K562 (cell line): ENCODE measurements at regions not wholly inside any gene's neighbourhood (a gene's known extent, or its start where the extent isn't known, plus 50 kb on each side); places are given as distances from the start of the nearest gene placed in this dataset.

Experiments
- ATAC-seq: fragments of 200-7000 bp; cut with Tn5 transposase; 3 replicates; pipeline ENCODE4 v1.9.1; 2020; ENCODE audit warnings: moderate library complexity
- BruUV-seq: library from RNA; stranded (reverse); fragments of 400-500 nt; replicated peaks from 2 replicates; lab custom pipeline; 2021; lab: Mats Ljungman, UMichigan
- CTCF ChIA-PET: fragments of 300-600 bp; formaldehyde crosslinking; extraction: SDS; loops from one replicate; lab custom pipeline; 2021; ENCODE audit warnings: low intra/inter-chr PET ratio; lab: Yijun Ruan, JAX
- POLR2A ChIA-PET: fragments of 300-600, 350-650 bp; sonication (Branson Sonifier 250); formaldehyde crosslinking; extraction: SDS; loops from one replicate; lab custom pipeline; 2021; ENCODE audit warnings: antibody characterized with exemption, inconsistent platforms; lab: Yijun Ruan, JAX
- DNase-seq, 4 experiments: peaks; one replicate each; pipeline versions ENCODE4 v3.0.0 to v3.0.0-alpha.2; 2011 to 2018; ENCODE audit warnings: low spot score in 3 of 4, mixed read lengths in 3 of 4; ENCODE audit errors: extremely low read depth in 1 of 4
- FAIRE-seq: peaks from 2 replicates; lab custom pipeline; 2011; peaks lifted over from hg19 to GRCh38; lab: Jason Lieb, UNC
- H2AFZ ChIP-seq: 2 replicates; pipeline ENCODE4 v1.6.0; 2011; ENCODE audit warnings: low read depth, low read length, control low read depth, inconsistent platforms
- H3K27ac ChIP-seq: fragments of 200-600 bp; 3 replicates; pipeline ENCODE4 v1.8.0; 2011; ENCODE audit warnings: low read depth, mild to moderate bottlenecking, control low read depth, inconsistent platforms, low read length, moderate library complexity, mixed read lengths; ENCODE audit errors: extremely low read depth
- H3K27me3 ChIP-seq, 2 experiments: fragments of 300-600 bp in 1 of 2; 2 replicates in 1 of 2; 3 replicates in 1 of 2; pipeline versions ENCODE4 v1.6.0 to v1.8.0; 2011; ENCODE audit warnings: inconsistent platforms in 2 of 2, low read length in 2 of 2, mild to moderate bottlenecking in 1 of 2, mixed read lengths in 1 of 2, moderate library complexity in 1 of 2; ENCODE audit not compliant: control insufficient read depth in 2 of 2, insufficient read depth in 2 of 2
- H3K36me3 ChIP-seq: fragments of 300-600 bp; 3 replicates; pipeline ENCODE4 v1.8.0; 2011; ENCODE audit warnings: mild to moderate bottlenecking, low read length, inconsistent platforms; ENCODE audit not compliant: control insufficient read depth, insufficient read depth
- H3K4me1 ChIP-seq, 2 experiments: fragments of 200-600 bp in 1 of 2; replicated peaks in 1 of 2; 2 replicates in 1 of 2; 3 replicates in 1 of 2; pipeline versions ENCODE4 v1.5.1 to v1.8.0; 2011; ENCODE audit warnings: inconsistent platforms in 2 of 2, low read length in 2 of 2, mild to moderate bottlenecking in 1 of 2, mixed read lengths in 1 of 2, moderate library complexity in 1 of 2; ENCODE audit not compliant: control insufficient read depth in 2 of 2, insufficient read depth in 2 of 2
- H3K4me2 ChIP-seq: 2 replicates; pipeline ENCODE4 v1.6.1; 2011; ENCODE audit warnings: low read length, control low read depth, inconsistent platforms, mixed read lengths; ENCODE audit not compliant: insufficient read depth
- H3K4me3 ChIP-seq: fragments of 200-600 bp; sonication (generic), shearing (Covaris generic); 2 replicates; pipeline ENCODE4 v1.5.1; 2016; ENCODE audit warnings: control low read depth, inconsistent platforms
- H3K79me2 ChIP-seq: fragments of 200-600 bp; 3 replicates; pipeline ENCODE4 v1.8.0; 2011; ENCODE audit warnings: low read length, inconsistent platforms; ENCODE audit not compliant: control insufficient read depth, insufficient read depth
- H3K9ac ChIP-seq, 2 experiments: 2 replicates each; pipeline versions ENCODE4 v1.6.0 to v1.6.1; 2011; ENCODE audit warnings: low read depth in 2 of 2, low read length in 2 of 2, control low read depth in 1 of 2, inconsistent platforms in 1 of 2, mild to moderate bottlenecking in 1 of 2, mixed read lengths in 1 of 2; ENCODE audit not compliant: insufficient read depth in 1 of 2
- H3K9me1 ChIP-seq: one replicate; pipeline ENCODE4 v1.6.0; 2011; ENCODE audit warnings: inconsistent platforms, mild to moderate bottlenecking, low read length, moderate library complexity; ENCODE audit not compliant: control insufficient read depth, insufficient read depth
- H3K9me3 ChIP-seq: replicated peaks from 2 replicates; pipeline ENCODE4 v1.5.1; 2011; ENCODE audit warnings: low read depth, low read length, inconsistent platforms; ENCODE audit not compliant: control insufficient read depth, insufficient read depth
- H4K20me1 ChIP-seq: replicated peaks from 2 replicates; pipeline ENCODE4 v1.6.1; 2011; ENCODE audit warnings: low read length, inconsistent platforms, mixed read lengths; ENCODE audit not compliant: control insufficient read depth, insufficient read depth
- CREBBP ChIP-seq: IDR thresholded peaks from one replicate; pipeline ENCODE4 v1.6.1; 2012; ENCODE audit warnings: low read depth, mild to moderate bottlenecking, control low read depth, inconsistent platforms, low read length
- EP400 ChIP-seq: fragments of 450-650 bp; IDR thresholded peaks from 2 replicates; pipeline ENCODE4 v1.6.1; 2017; ENCODE audit warnings: antibody characterized with exemption, mild to moderate bottlenecking, moderate library complexity
- FIP1L1 ChIP-seq: fragments of 200-400 bp; formaldehyde crosslinking; IDR thresholded peaks from 2 replicates; pipeline ENCODE4 v1.6.1; 2018; ENCODE audit warnings: mild to moderate bottlenecking, low read depth, low read length; ENCODE audit not compliant: poor library complexity, severe bottlenecking
- HIVEP1 ChIP-seq: fragments of 250-450 bp; sonication (Bioruptor Pico); IDR thresholded peaks from 2 replicates; pipeline ENCODE4 v1.4.0; 2020; ENCODE audit warnings: mild to moderate bottlenecking
- IRF9 ChIP-seq: fragments of 450-650 bp; IDR thresholded peaks from 2 replicates; pipeline ENCODE4 v1.6.1; 2016; ENCODE audit warnings: missing biosample characterization, missing genetic modification characterization
- KAT7 ChIP-seq: sonication (generic); formaldehyde crosslinking; IDR thresholded peaks from 2 replicates; pipeline ENCODE4 v1.8.0; 2022; ENCODE audit warnings: missing genetic modification reagents, mild to moderate bottlenecking, borderline replicate concordance
- MXD1 ChIP-seq: fragments of 250-450 bp; sonication (Bioruptor Pico); IDR thresholded peaks from 2 replicates; pipeline ENCODE4 v1.8.0; 2021; ENCODE audit warnings: borderline replicate concordance, mild to moderate bottlenecking, moderate library complexity; ENCODE audit not compliant: poor library complexity, severe bottlenecking
- NCOA4 ChIP-seq: fragments of 450-650 bp; IDR thresholded peaks from 2 replicates; pipeline ENCODE4 v1.6.1; 2018; ENCODE audit warnings: mild to moderate bottlenecking; ENCODE audit not compliant: partially characterized antibody
- PHB ChIP-seq: fragments of 250-450 bp; sonication (Bioruptor Pico); IDR thresholded peaks from 2 replicates; pipeline ENCODE4 v1.5.0; 2021
- RFX7 ChIP-seq: fragments of 250-450 bp; sonication (Bioruptor Pico); IDR thresholded peaks from 2 replicates; pipeline ENCODE4 v1.5.1; 2021; ENCODE audit warnings: mild to moderate bottlenecking
- TCF7 ChIP-seq: sonication (generic); IDR thresholded peaks from 2 replicates; pipeline ENCODE4 v1.6.1; 2016; ENCODE audit warnings: antibody characterized with exemption, borderline replicate concordance
- THRA ChIP-seq: fragments of 450-650 bp; IDR thresholded peaks from 2 replicates; pipeline ENCODE4 v1.6.1; 2017; ENCODE audit warnings: mild to moderate bottlenecking, moderate library complexity
- ZNF133 ChIP-seq: fragments of 250-450 bp; sonication (Bioruptor Pico); IDR thresholded peaks from 2 replicates; pipeline ENCODE4 v1.4.0; 2020; ENCODE audit warnings: mild to moderate bottlenecking
- ZNF143 ChIP-seq: sonication (generic); formaldehyde crosslinking; IDR thresholded peaks from 2 replicates; pipeline ENCODE4 v1.9.0; 2022; ENCODE audit warnings: mild to moderate bottlenecking, missing genetic modification reagents
- ZNF274 ChIP-seq: IDR thresholded peaks from 2 replicates; pipeline ENCODE4 v1.6.1; 2011; ENCODE audit warnings: low read depth, mild to moderate bottlenecking, low read length, moderate library complexity, borderline replicate concordance
- ZNF699 ChIP-seq: fragments of 250-450 bp; sonication (Bioruptor Pico); IDR thresholded peaks from 2 replicates; pipeline ENCODE4 v1.8.0; 2021; ENCODE audit warnings: mild to moderate bottlenecking, moderate library complexity; ENCODE audit not compliant: insufficient replicate concordance
- WGBS: fragments of 100-300 bp; shearing (Covaris generic); methylation state at CpG from one replicate; pipeline ENCODE4 v1.1.6; 2016; ENCODE audit warnings: low coverage, mixed read lengths; ENCODE audit not compliant: insufficient coverage; ENCODE audit errors: missing lambda C conversion rate; 5-methylcytosine and 5-hydroxymethylcytosine counted together
- in situ Hi-C: fragments of 300-500 bp; cut with MboI; formaldehyde crosslinking; loops from 4 replicates; pipeline ENCODE4 v1.15.0; 2018; ENCODE audit warnings: inconsistent platforms, mixed read lengths
- intact Hi-C: fragments of 100-400 bp; cut with micrococcal nuclease; formaldehyde crosslinking; loops from 2 replicates; pipeline ENCODE4 v1.14.2; 2022
- TF ChIP-seq, protein P1 (sequence below), 2 experiments: fragments of 450-650 bp in 1 of 2; sonication (generic) in 1 of 2; formaldehyde crosslinking in 1 of 2; IDR thresholded peaks in 1 of 2; conservative IDR thresholded peaks in 1 of 2; 2 replicates each; pipeline versions ENCODE4 v1.6.1 to v1.8.1; 2016 to 2023; ENCODE audit warnings: mild to moderate bottlenecking in 2 of 2, moderate library complexity in 2 of 2, inconsistent platforms in 1 of 2, missing genetic modification reagents in 1 of 2
- TF ChIP-seq, protein P2 (sequence below), 2 experiments: fragments of 250-450 bp in 1 of 2; fragments of 450-650 bp in 1 of 2; sonication (Bioruptor Pico) in 1 of 2; IDR thresholded peaks; 2 replicates each; pipeline versions ENCODE4 v1.6.1 to v1.8.0; 2016 to 2021; ENCODE audit warnings: mild to moderate bottlenecking in 2 of 2, moderate library complexity in 2 of 2, missing compliant biosample characterization in 1 of 2, missing genetic modification characterization in 1 of 2

DNA sequence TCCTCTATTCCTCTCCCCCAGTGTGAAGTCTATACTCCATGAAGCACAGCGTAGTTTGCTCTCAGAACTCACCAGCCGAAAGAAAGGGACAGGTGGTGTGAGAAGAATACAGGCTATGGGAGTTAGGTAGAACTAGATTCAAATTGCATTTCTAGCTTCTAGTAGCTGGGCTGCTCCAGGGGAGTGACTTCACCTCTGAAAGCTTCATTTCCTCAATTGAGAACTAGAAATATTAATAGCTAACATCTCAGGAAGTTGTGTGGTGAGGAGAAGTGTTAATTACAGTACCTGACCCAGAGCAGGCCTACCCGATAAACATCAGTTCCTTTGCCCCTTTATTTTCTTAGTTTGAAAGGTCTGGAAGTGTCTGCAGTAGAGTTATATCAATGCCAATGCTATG is 484.7 kb upstream of the TENM4 start:
- CTCF ChIA-PET: no interaction called here
- no peak for ATAC-seq
- Histone ChIP-seq H3K9ac (no peak overlapping the region), H3K4me3 (no peak overlapping the region), H3K9me3 (no peaks in the 10 kb centered on the region), H2AFZ (no peak overlapping the region), H4K20me1 (no peaks in the 10 kb centered on the region), H3K27ac (no peak overlapping the region), H3K9me1 (no peaks in the 10 kb centered on the region), H3K79me2 (no peaks in the 10 kb centered on the region), H3K36me3 (no peaks in the 10 kb centered on the region), H3K27me3 (no peaks in the 10 kb centered on the region), H3K4me2 (no peak overlapping the region), H3K4me1 (no peaks in the 10 kb centered on the region)
- no TSS peak for BruUV-seq
- POLR2A ChIA-PET: no interaction called here
- no peak for FAIRE-seq
- in situ Hi-C loops: no loop called here
- DNase-seq: no peak
- WGBS: 2% methylated on average over 3 of the region's 3 CpGs
- intact Hi-C loops: no loop called here
- no peak for TF ChIP-seq CREBBP
- no peak for TF ChIP-seq ZNF143
- TF ChIP-seq PHB: no peak
- no peak for TF ChIP-seq THRA
- no peak for TF ChIP-seq IRF9 (tag)
- TF ChIP-seq, protein P1, sequence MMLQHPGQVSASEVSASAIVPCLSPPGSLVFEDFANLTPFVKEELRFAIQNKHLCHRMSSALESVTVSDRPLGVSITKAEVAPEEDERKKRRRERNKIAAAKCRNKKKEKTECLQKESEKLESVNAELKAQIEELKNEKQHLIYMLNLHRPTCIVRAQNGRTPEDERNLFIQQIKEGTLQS (IDR thresholded peaks at IDR 0.05): no peak
- TF ChIP-seq, protein P1 (CRISPR knock-in tag; conservative IDR thresholded peaks at IDR 0.05): no peak
- no peak for TF ChIP-seq EP400
- TF ChIP-seq MXD1 (CRISPR knock-in tag): no peak
- TF ChIP-seq KAT7 (CRISPR knock-in tag): no peak
- TF ChIP-seq, protein P2, sequence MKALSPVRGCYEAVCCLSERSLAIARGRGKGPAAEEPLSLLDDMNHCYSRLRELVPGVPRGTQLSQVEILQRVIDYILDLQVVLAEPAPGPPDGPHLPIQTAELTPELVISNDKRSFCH (CRISPR knock-in tag; IDR thresholded peaks at IDR 0.05): no peak
- TF ChIP-seq, protein P2 (tag; IDR thresholded peaks at IDR 0.05): no peak
- no peak for TF ChIP-seq TCF7
- no peak for TF ChIP-seq NCOA4
- no peak for TF ChIP-seq ZNF699 (CRISPR knock-in tag)
- TF ChIP-seq RFX7 (CRISPR knock-in tag): no peak
- TF ChIP-seq FIP1L1: no peak
- no peak for TF ChIP-seq ZNF274
- no peak for TF ChIP-seq HIVEP1 (CRISPR knock-in tag)
- TF ChIP-seq ZNF133 (CRISPR knock-in tag): no peak
